ENCODE measurements at regions not wholly inside any gene's neighbourhood (a gene's known extent, or its start where the extent isn't known, plus 50 kb on each side); places are given as distances from the start of the nearest gene placed in this dataset.

GRCh38 chr7:46571996-46572395 lies 650.9 kb upstream of the IGFBP3 start:
- ChIA-PET POLR2A (ENCODE audit: low non-redundant PET) (no interaction called here), CTCF (interaction anchor here (0.7 kb wide), 2 partner anchors 382 to 657 kb away, joined by 3 read pairs; no protein-coding TSS in a partner anchor)
- no peak for TF ChIP-seq CTCF (conservative IDR thresholded peaks at IDR 0.05; ENCODE audit: low read depth)
- DNase-seq (ENCODE audit: low spot score), result no peak
- H3K27ac ChIP-seq, result no peak overlapping the region

- CTCF ChIA-PET, result no interaction called here
- DNase-seq (ENCODE audit: low spot score), result no peak
- peak overlapping the region; percentile 33 for H3K27ac ChIP-seq
- POLR2A ChIA-PET (ENCODE audit: low non-redundant PET), result no interaction called here
- no peak for TF ChIP-seq CTCF (conservative IDR thresholded peaks at IDR 0.05; ENCODE audit: low read depth)
Observed at GRCh38 chr7:46569133-46569465, 648.0 kb upstream of the IGFBP3 start.

GRCh38 chr7:46568420-46569132 lies 647.5 kb upstream of the IGFBP3 start:
- POLR2A ChIA-PET (ENCODE audit: low non-redundant PET), result no interaction called here
- CTCF ChIA-PET, result no interaction called here
- DNase-seq (ENCODE audit: low spot score), result no peak
- H3K27ac ChIP-seq, result peak overlapping the region; percentile 33
- TF ChIP-seq CTCF (conservative IDR thresholded peaks at IDR 0.05; ENCODE audit: low read depth), result no peak

GRCh38 chr7:46567858-46568257 lies 646.8 kb upstream of the IGFBP3 start:
- H3K27ac ChIP-seq, result no peak overlapping the region
- TF ChIP-seq CTCF (conservative IDR thresholded peaks at IDR 0.05; ENCODE audit: low read depth), result no peak
- no peak for DNase-seq (ENCODE audit: low spot score)
- ChIA-PET CTCF (interaction anchor here (0.6 kb wide), 1 partner anchor 532 kb away, joined by 5 read pairs; no protein-coding TSS in a partner anchor), POLR2A (ENCODE audit: low non-redundant PET) (no interaction called here)

- DNase-seq (ENCODE audit: low spot score), result no peak
- no peak for TF ChIP-seq CTCF (conservative IDR thresholded peaks at IDR 0.05; ENCODE audit: low read depth)
- CTCF ChIA-PET, result no interaction called here
- POLR2A ChIA-PET (ENCODE audit: low non-redundant PET), result no interaction called here
- no peak overlapping the region for H3K27ac ChIP-seq
Observed at GRCh38 chr7:46566097-46566774, 645.2 kb upstream of the IGFBP3 start.

GRCh38 chr7:46565253-46566096 lies 644.4 kb upstream of the IGFBP3 start:
- CTCF ChIA-PET, result interaction anchor here (0.7 kb wide), 1 partner anchor 210 kb away, joined by 3 read pairs; no protein-coding TSS in a partner anchor
- no peak overlapping the region for H3K27ac ChIP-seq
- peak; percentile 26 for DNase-seq (ENCODE audit: low spot score)
- no peak for TF ChIP-seq CTCF (conservative IDR thresholded peaks at IDR 0.05; ENCODE audit: low read depth)
- POLR2A ChIA-PET (ENCODE audit: low non-redundant PET), result no interaction called here

Measured in RWPE1 (cell line).